Caco-2 (cell line): ENCODE measurements at regions not wholly inside any gene's neighbourhood (a gene's known extent, or its start where the extent isn't known, plus 50 kb on each side); places are given as distances from the start of the nearest gene placed in this dataset.

ENCODE experiments used
- BruUV-seq: library from RNA; stranded (reverse); fragments of 400-500 nt; replicated peaks from 2 replicates; lab custom pipeline; 2021; lab: Mats Ljungman, UMichigan
- CTCF ChIA-PET: fragments of 300-600 bp; sonication (Branson Sonifier 250); formaldehyde crosslinking; loops from one replicate; lab custom pipeline; 2022; ENCODE audit warnings: antibody characterized with exemption; lab: Charles Lee
- POLR2A ChIA-PET: fragments of 300-600 bp; sonication (Branson Sonifier 250); formaldehyde crosslinking; loops from one replicate; lab custom pipeline; 2022; ENCODE audit warnings: antibody characterized with exemption; lab: Charles Lee
- DNase-seq, 2 experiments: peaks; one replicate each; pipeline versions ENCODE4 v3.0.0 to v3.0.0-alpha.2; 2020 to 2022
- H3K27me3 ChIP-seq: replicated peaks from 2 replicates; pipeline ENCODE4 v1.6.0; 2011; ENCODE audit warnings: low read length; ENCODE audit not compliant: control insufficient read depth, insufficient read depth
- H3K36me3 ChIP-seq: 2 replicates; pipeline ENCODE4 v1.5.1; 2011; ENCODE audit warnings: low read length; ENCODE audit not compliant: control insufficient read depth, insufficient read depth
- H3K4me1 ChIP-seq: fragments of 250-450 bp; sonication (Bioruptor Pico); 2 replicates; pipeline ENCODE4 v1.5.1; 2020; ENCODE audit warnings: mild to moderate bottlenecking
- H3K4me3 ChIP-seq: 2 replicates; pipeline ENCODE4 v1.5.1; 2011; ENCODE audit warnings: low read depth, mild to moderate bottlenecking, control low read depth, low read length
- H3K9me3 ChIP-seq: fragments of 250-450 bp; sonication (Bioruptor Pico); 2 replicates; pipeline ENCODE4 v1.5.1; 2020; ENCODE audit warnings: mild to moderate bottlenecking, moderate library complexity
- H3K27ac Mint-ChIP-seq: one replicate; pipeline ENCODE4 v1.8.0; 2022; ENCODE audit warnings: mixed read lengths; ENCODE audit not compliant: unreplicated experiment
- H3K27me3 Mint-ChIP-seq: one replicate; pipeline ENCODE4 v1.8.0; 2022; ENCODE audit warnings: mixed read lengths; ENCODE audit not compliant: insufficient read depth, unreplicated experiment
- H3K36me3 Mint-ChIP-seq: one replicate; pipeline ENCODE4 v1.8.0; 2022; ENCODE audit warnings: mild to moderate bottlenecking, mixed read lengths; ENCODE audit not compliant: insufficient read depth, unreplicated experiment
- H3K4me1 Mint-ChIP-seq: one replicate; pipeline ENCODE4 v1.8.0; 2022; ENCODE audit warnings: low read depth, mixed read lengths; ENCODE audit not compliant: unreplicated experiment
- H3K4me3 Mint-ChIP-seq: one replicate; pipeline ENCODE4 v1.8.0; 2022; ENCODE audit warnings: mild to moderate bottlenecking, moderate library complexity, mixed read lengths; ENCODE audit not compliant: unreplicated experiment
- H3K9me3 Mint-ChIP-seq: one replicate; pipeline ENCODE4 v1.8.0; 2022; ENCODE audit warnings: mixed read lengths; ENCODE audit not compliant: unreplicated experiment
- CTCF ChIP-seq, 2 experiments: fragments of 200-600 bp in 1 of 2; IDR thresholded peaks; 1 replicate in 1 of 2; 2 replicates in 1 of 2; pipeline versions ENCODE4 v1.5.1 to v1.8.0; 2011 to 2022; ENCODE audit warnings: antibody characterized with exemption in 1 of 2, control low read depth in 1 of 2, inconsistent platforms in 1 of 2, low read depth in 1 of 2, low read length in 1 of 2, mild to moderate bottlenecking in 1 of 2, moderate library complexity in 1 of 2; ENCODE audit not compliant: insufficient read depth in 1 of 2, severe bottlenecking in 1 of 2, unreplicated experiment in 1 of 2
- intact Hi-C: fragments of 100-400 bp; cut with micrococcal nuclease; formaldehyde crosslinking; loops from one replicate; pipeline ENCODE4 v1.10.0; 2022; ENCODE audit not compliant: unreplicated experiment

- no peaks in the 10 kb centered on the region; the same call in 1 of the 2 replicates for H3K27me3 ChIP-seq
- Mint-ChIP-seq H3K9me3 (no peaks in the 10 kb centered on the region), H3K4me1 (no peaks in the 10 kb centered on the region), H3K27me3 (peaks cover 20% of the 10 kb centered on the region), H3K27ac (no peak overlapping the region), H3K4me3 (no peak overlapping the region), H3K36me3 (no peaks in the 10 kb centered on the region)
- intact Hi-C loops = no loop called here
- DNase-seq = peak in 1 of 2 experiments; percentile 25
- ChIA-PET POLR2A (no interaction called here), CTCF (no interaction called here)
- no peak overlapping the region for H3K4me3 ChIP-seq
- no peak for TF ChIP-seq CTCF (IDR thresholded peaks at IDR 0.05; ENCODE audit: insufficient read depth in 1 of 2, low read depth in 1 of 2, low read length in 1 of 2, severe bottlenecking in 1 of 2, unreplicated experiment in 1 of 2)
- BruUV-seq = no TSS peak
- H3K9me3 ChIP-seq = no peaks in the 10 kb centered on the region
- no peaks in the 10 kb centered on the region for H3K4me1 ChIP-seq
- no peaks in the 10 kb centered on the region for H3K36me3 ChIP-seq
Measured at GRCh38 chr10:42982891-42983506, 93.9 kb upstream of the RET start.

GRCh38 chr10:42983591-42983990, 93.3 kb upstream of the RET start:
- H3K9me3 ChIP-seq = no peaks in the 10 kb centered on the region
- H3K4me3 Mint-ChIP-seq = no peak overlapping the region
- no peaks in the 10 kb centered on the region for H3K4me1 ChIP-seq
- H3K36me3 ChIP-seq = no peaks in the 10 kb centered on the region
- no peaks in the 10 kb centered on the region; the same call in 1 of the 2 replicates for H3K27me3 ChIP-seq
- TF ChIP-seq CTCF (IDR thresholded peaks at IDR 0.05; ENCODE audit: insufficient read depth in 1 of 2, low read depth in 1 of 2, low read length in 1 of 2, severe bottlenecking in 1 of 2, unreplicated experiment in 1 of 2) = no peak
- CTCF ChIA-PET = no interaction called here
- H3K27me3 Mint-ChIP-seq = peaks cover 20% of the 10 kb centered on the region
- intact Hi-C loops = no loop called here
- POLR2A ChIA-PET = no interaction called here
- no peaks in the 10 kb centered on the region for H3K36me3 Mint-ChIP-seq
- peak in 1 of 2 experiments; percentile 27 for DNase-seq
- H3K9me3 Mint-ChIP-seq = no peaks in the 10 kb centered on the region
- no TSS peak for BruUV-seq
- no peaks in the 10 kb centered on the region for H3K4me1 Mint-ChIP-seq
- no peak overlapping the region for H3K27ac Mint-ChIP-seq
- H3K4me3 ChIP-seq = no peak overlapping the region

DNA sequence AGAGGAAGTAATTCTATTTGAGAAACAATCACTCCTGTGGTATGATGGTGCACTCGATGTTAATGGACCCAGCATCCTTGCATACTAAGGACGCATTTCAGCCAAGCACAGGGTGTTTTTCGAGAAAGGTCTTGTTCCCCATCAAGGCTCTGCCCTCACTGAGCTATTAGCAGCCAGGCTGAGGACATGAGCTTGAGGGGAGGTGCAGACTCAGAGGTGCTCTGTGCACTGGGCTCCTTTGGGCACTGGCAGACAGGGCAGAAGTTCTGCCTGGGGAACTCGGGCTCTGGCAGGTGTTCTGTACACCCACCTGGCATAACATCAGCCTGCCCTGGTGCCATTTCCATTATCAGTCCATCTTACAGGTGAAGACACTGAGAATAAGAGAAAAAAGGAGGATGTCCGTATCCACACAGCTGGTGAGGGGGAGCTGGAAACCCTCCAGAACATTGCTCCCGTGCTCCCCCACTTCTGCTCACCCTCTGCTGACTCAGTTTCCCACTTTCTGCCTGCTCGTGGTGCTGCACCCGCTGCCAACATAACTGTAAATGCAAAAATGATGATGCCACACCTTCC, 92.7 kb upstream of the RET start:
- no peaks in the 10 kb centered on the region; the same call in 1 of the 2 replicates for H3K27me3 ChIP-seq
- CTCF ChIA-PET = no interaction called here
- no peak for TF ChIP-seq CTCF (IDR thresholded peaks at IDR 0.05; ENCODE audit: insufficient read depth in 1 of 2, low read depth in 1 of 2, low read length in 1 of 2, severe bottlenecking in 1 of 2, unreplicated experiment in 1 of 2)

More for the DNA sequence above, 92.7 kb upstream of the RET start:
- no TSS peak for BruUV-seq
- no peaks in the 10 kb centered on the region for H3K4me1 Mint-ChIP-seq
- no peak overlapping the region for H3K27ac Mint-ChIP-seq
- POLR2A ChIA-PET = no interaction called here
- H3K27me3 Mint-ChIP-seq = peaks cover 21% of the 10 kb centered on the region
- Histone ChIP-seq H3K36me3 (no peaks in the 10 kb centered on the region), H3K4me3 (no peak overlapping the region), H3K4me1 (no peaks in the 10 kb centered on the region), H3K9me3 (no peaks in the 10 kb centered on the region)
- DNase-seq = peak in 1 of 2 experiments; percentile 31
- no peaks in the 10 kb centered on the region for H3K36me3 Mint-ChIP-seq
- intact Hi-C loops = no loop called here
- H3K4me3 Mint-ChIP-seq = no peak overlapping the region
- H3K9me3 Mint-ChIP-seq = no peaks in the 10 kb centered on the region
